Ishikawa (cell line): ENCODE measurements at regions not wholly inside any gene's neighbourhood (a gene's known extent, or its start where the extent isn't known, plus 50 kb on each side); places are given as distances from the start of the nearest gene placed in this dataset.

ENCODE experiments used
- CEBPB ChIP-seq: IDR thresholded peaks from 2 replicates; pipeline ENCODE4 v1.6.1; 2012
- NFIC ChIP-seq: IDR thresholded peaks from 2 replicates; pipeline ENCODE4 v1.6.1; 2012
- RAD21 ChIP-seq: IDR thresholded peaks from 2 replicates; pipeline ENCODE4 v1.6.1; 2012; ENCODE audit warnings: low read depth
- REST ChIP-seq: IDR thresholded peaks from 2 replicates; pipeline ENCODE4 v1.6.1; 2012; ENCODE audit warnings: low read depth, mild to moderate bottlenecking

GRCh38 chr1:18568489-18568888, 62.2 kb upstream of the PAX7 start:
- TF ChIP-seq NFIC (no peak), CEBPB (no peak), REST (no peak), RAD21 (no peak)
